ENCODE measurements at regions not wholly inside any gene's neighbourhood (a gene's known extent, or its start where the extent isn't known, plus 50 kb on each side); places are given as distances from the start of the nearest gene placed in this dataset.

GRCh38 chr21:15222707-15223106 lies 157.9 kb upstream of the NRIP1 start:
- WGBS, 2 experiments (ENCODE audit: low coverage in 1 of 2, low lambda C conversion rate in 2 of 2, missing lambda C conversion rate in 2 of 2), result 5 to 25% methylated on average over 3 of the region's 3 CpGs

DNA sequence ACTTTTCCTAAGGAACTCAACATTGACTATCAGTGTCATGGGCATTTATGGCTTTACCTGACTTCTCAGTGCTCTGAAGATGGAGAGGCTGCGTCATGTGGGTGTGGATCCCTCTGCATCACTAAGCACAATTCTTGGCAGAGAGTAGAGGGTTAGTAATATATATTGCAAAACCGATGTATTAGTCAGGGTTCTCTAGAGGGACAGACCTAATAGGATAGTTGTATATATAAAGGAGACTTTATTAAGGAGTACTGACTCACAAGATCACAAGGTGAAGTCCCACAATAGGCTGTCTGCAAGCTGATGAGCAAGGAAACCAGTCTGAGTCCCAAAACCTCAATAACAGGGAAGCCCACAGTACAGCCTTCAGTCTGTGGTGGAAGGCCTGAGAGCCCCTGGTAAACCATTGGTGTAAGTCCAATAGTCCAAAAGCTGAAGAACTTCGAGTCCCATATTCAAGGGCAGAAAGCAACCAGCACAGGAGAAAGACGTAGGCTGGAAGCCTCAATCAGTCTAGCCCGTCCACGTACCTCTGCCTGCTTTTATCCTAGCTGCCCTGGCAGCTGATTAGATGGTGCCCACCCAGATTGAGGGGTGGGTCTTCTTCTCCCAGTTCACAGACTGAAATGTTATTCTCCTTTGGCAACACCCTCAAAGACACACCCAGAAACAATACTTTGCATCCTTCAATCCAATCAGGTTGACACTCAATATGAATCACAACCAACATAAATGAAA lies 159.7 kb upstream of the NRIP1 start:
- H3F3A ChIP-seq (ENCODE audit: insufficient read depth), result peaks cover 37% of the 10 kb centered on the region
- H3K9me2 ChIP-seq (ENCODE audit: insufficient read depth), result no peaks in the 10 kb centered on the region
- no peak overlapping the region for H2AFZ ChIP-seq
- peaks cover 33% of the 10 kb centered on the region for H3K4me1 ChIP-seq (ENCODE audit: insufficient read depth)
- DNase-seq, result peak; percentile 97
- peak overlapping the region; percentile 21 for H3K4me2 ChIP-seq (ENCODE audit: unreplicated experiment)
- H3K27ac ChIP-seq, result peak overlapping the region; percentile 74
- no peaks in the 10 kb centered on the region for H3K36me3 ChIP-seq (ENCODE audit: low read depth)
- no peaks in the 10 kb centered on the region for H3K79me2 ChIP-seq (ENCODE audit: insufficient read depth)
- TF ChIP-seq EZH2phosphoT487 (IDR thresholded peaks at IDR 0.05; ENCODE audit: insufficient read depth, low read depth), result no peak
- no peak for TF ChIP-seq EZH2 (IDR thresholded peaks at IDR 0.05; ENCODE audit: insufficient read depth, poor library complexity, severe bottlenecking)
- H3K4me3 ChIP-seq, result no peak overlapping the region
- WGBS, 2 experiments (ENCODE audit: low coverage in 1 of 2, low lambda C conversion rate in 2 of 2, missing lambda C conversion rate in 2 of 2), result 60 to 61% methylated on average over 6 of the region's 6 CpGs
- in situ Hi-C loops (cut with MboI), result no loop called here
- H3K9me3 ChIP-seq (ENCODE audit: low read depth), result no peaks in the 10 kb centered on the region
- peak overlapping the region; percentile 27; the same call in 1 of the 2 replicates for H3K9ac ChIP-seq
- no peaks in the 10 kb centered on the region for H4K20me1 ChIP-seq (ENCODE audit: insufficient read depth)
- no peaks in the 10 kb centered on the region for H3K27me3 ChIP-seq (replicated peaks; ENCODE audit: insufficient read depth)

More at GRCh38 chr21:15222707-15223106, 157.9 kb upstream of the NRIP1 start:
- Histone ChIP-seq H3K79me2 (ENCODE audit: insufficient read depth) (no peaks in the 10 kb centered on the region), H3K27ac (peak overlapping the region; percentile 74), H3K4me1 (ENCODE audit: insufficient read depth) (peaks cover 33% of the 10 kb centered on the region), H3K4me3 (no peak overlapping the region), H3K9me2 (ENCODE audit: insufficient read depth) (no peaks in the 10 kb centered on the region), H3K36me3 (ENCODE audit: low read depth) (no peaks in the 10 kb centered on the region), H2AFZ (0 out of 2 replicates have a peak overlapping the region, but pooled peaks have one; percentile 29), H3K9ac (peak overlapping the region; percentile 20), H3K4me2 (ENCODE audit: unreplicated experiment) (peak overlapping the region; percentile 46), H4K20me1 (ENCODE audit: insufficient read depth) (no peaks in the 10 kb centered on the region), H3K27me3 (replicated peaks; ENCODE audit: insufficient read depth) (no peaks in the 10 kb centered on the region), H3K9me3 (ENCODE audit: low read depth) (no peaks in the 10 kb centered on the region), H3F3A (ENCODE audit: insufficient read depth) (peaks cover 37% of the 10 kb centered on the region)
- peak; percentile 77 for DNase-seq
- in situ Hi-C loops (cut with MboI), result no loop called here
- no peak for TF ChIP-seq EZH2 (IDR thresholded peaks at IDR 0.05; ENCODE audit: insufficient read depth, poor library complexity, severe bottlenecking)
- 0 out of 2 replicates have a peak, but pooled peaks have one; percentile 33 for TF ChIP-seq EZH2phosphoT487 (IDR thresholded peaks at IDR 0.05; ENCODE audit: insufficient read depth, low read depth)

- in situ Hi-C loops (cut with MboI), result no loop called here
These were observed 163.1 kb upstream of the NRIP1 start for GRCh38 chr21:15227919-15228318.

DNA sequence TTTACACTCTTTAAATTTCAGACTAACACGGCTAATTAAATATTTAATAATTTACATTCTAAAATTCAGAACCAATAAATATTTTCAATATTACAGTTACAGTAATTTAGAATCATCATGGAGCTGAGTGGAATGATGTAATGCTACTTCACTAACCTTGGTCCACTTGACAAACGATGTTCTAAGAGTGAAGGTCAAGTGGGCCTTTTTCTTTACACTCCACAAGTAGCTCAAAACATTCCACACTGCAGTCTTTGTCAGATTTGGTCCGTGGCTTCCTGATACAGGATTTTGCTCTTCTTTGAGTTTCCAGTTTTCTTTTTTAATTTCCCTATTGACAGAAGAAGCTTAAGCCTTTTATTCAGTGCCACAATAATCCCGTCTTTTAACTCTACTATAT lies 164.6 kb upstream of the NRIP1 start:
- no peak for DNase-seq
- WGBS, 2 experiments (ENCODE audit: low coverage in 1 of 2, low lambda C conversion rate in 2 of 2, missing lambda C conversion rate in 2 of 2), result 86 to 90% methylated on average over 4 of the region's 4 CpGs

More at GRCh38 chr21:15227919-15228318, 163.1 kb upstream of the NRIP1 start:
- no peak overlapping the region for H3K27ac ChIP-seq
- H2AFZ ChIP-seq, result no peak overlapping the region
- H4K20me1 ChIP-seq (ENCODE audit: insufficient read depth), result no peaks in the 10 kb centered on the region
- peaks cover 17% of the 10 kb centered on the region for H3K4me1 ChIP-seq (ENCODE audit: insufficient read depth)
- 58 to 60% methylated on average over 3 of the region's 3 CpGs for WGBS, 2 experiments (ENCODE audit: low coverage in 1 of 2, low lambda C conversion rate in 2 of 2, missing lambda C conversion rate in 2 of 2)
- no peaks in the 10 kb centered on the region for H3K79me2 ChIP-seq (ENCODE audit: insufficient read depth)
- H3K36me3 ChIP-seq (ENCODE audit: low read depth), result no peaks in the 10 kb centered on the region
- no peaks in the 10 kb centered on the region for H3K9me3 ChIP-seq (ENCODE audit: low read depth)
- H3F3A ChIP-seq (ENCODE audit: insufficient read depth), result peaks cover 19% of the 10 kb centered on the region
- H3K4me2 ChIP-seq (ENCODE audit: unreplicated experiment), result no peak overlapping the region
- TF ChIP-seq EZH2phosphoT487 (IDR thresholded peaks at IDR 0.05; ENCODE audit: insufficient read depth, low read depth), result no peak
- TF ChIP-seq EZH2 (IDR thresholded peaks at IDR 0.05; ENCODE audit: insufficient read depth, poor library complexity, severe bottlenecking), result no peak
- H3K9ac ChIP-seq, result no peak overlapping the region
- H3K9me2 ChIP-seq (ENCODE audit: insufficient read depth), result no peaks in the 10 kb centered on the region
- DNase-seq, result no peak
- no peaks in the 10 kb centered on the region for H3K27me3 ChIP-seq (replicated peaks; ENCODE audit: insufficient read depth)
- no peak overlapping the region for H3K4me3 ChIP-seq

More for the DNA sequence above, 164.6 kb upstream of the NRIP1 start:
- Histone ChIP-seq H3K9me2 (ENCODE audit: insufficient read depth) (no peaks in the 10 kb centered on the region), H3F3A (ENCODE audit: insufficient read depth) (peaks cover 6% of the 10 kb centered on the region), H3K4me1 (ENCODE audit: insufficient read depth) (peaks cover 4% of the 10 kb centered on the region), H3K36me3 (ENCODE audit: low read depth) (no peaks in the 10 kb centered on the region), H2AFZ (no peak overlapping the region), H3K9me3 (ENCODE audit: low read depth) (no peaks in the 10 kb centered on the region), H3K4me2 (ENCODE audit: unreplicated experiment) (no peak overlapping the region), H3K79me2 (ENCODE audit: insufficient read depth) (no peaks in the 10 kb centered on the region), H3K27ac (no peak overlapping the region), H3K9ac (no peak overlapping the region), H4K20me1 (ENCODE audit: insufficient read depth) (no peaks in the 10 kb centered on the region), H3K27me3 (replicated peaks; ENCODE audit: insufficient read depth) (no peaks in the 10 kb centered on the region), H3K4me3 (no peak overlapping the region)
- TF ChIP-seq EZH2 (IDR thresholded peaks at IDR 0.05; ENCODE audit: insufficient read depth, poor library complexity, severe bottlenecking) (no peak), EZH2phosphoT487 (IDR thresholded peaks at IDR 0.05; ENCODE audit: insufficient read depth, low read depth) (no peak)
- in situ Hi-C loops (cut with MboI), result no loop called here
